HG03045 (cell line): ENCODE measurements at regions not wholly inside any gene's neighbourhood (a gene's known extent, or its start where the extent isn't known, plus 50 kb on each side); places are given as distances from the start of the nearest gene placed in this dataset.
A peak's percentile ranks its signal among the peaks of the same experiment; 100 is the strongest.
"Not testable (repeated sequence)": the region's sequence is repeated elsewhere in the genome, so short reads cannot be mapped to it uniquely, and the experiment has no call there.

Experiments
- ATAC-seq: cut with Tn5 transposase; IDR thresholded peaks from one replicate; pipeline ENCODE4 v1.9.1; 2021; ENCODE audit warnings: mild to moderate bottlenecking, moderate library complexity; ENCODE audit not compliant: unreplicated experiment

DNA sequence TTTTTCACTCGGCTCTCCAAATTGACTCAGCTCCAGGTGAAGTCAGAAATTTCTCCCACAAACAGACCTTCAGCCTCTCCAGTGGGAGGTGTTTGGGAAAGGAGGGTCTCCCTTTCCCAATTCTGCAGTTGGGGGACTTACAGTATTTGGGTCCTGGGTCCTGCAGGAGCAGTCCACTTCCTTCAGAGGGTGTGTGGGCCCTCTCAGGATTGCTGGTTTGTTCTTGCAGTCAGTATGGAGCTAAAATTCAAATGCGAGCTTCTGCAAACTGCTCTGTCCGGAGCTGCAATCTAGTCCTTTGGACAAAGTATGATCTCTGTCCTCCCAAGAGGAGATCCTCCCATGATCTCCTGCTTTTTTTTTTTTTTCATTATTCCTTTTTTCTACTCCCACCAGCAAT lies 87.9 kb upstream of the MSTN start:
- no peak for ATAC-seq

DNA sequence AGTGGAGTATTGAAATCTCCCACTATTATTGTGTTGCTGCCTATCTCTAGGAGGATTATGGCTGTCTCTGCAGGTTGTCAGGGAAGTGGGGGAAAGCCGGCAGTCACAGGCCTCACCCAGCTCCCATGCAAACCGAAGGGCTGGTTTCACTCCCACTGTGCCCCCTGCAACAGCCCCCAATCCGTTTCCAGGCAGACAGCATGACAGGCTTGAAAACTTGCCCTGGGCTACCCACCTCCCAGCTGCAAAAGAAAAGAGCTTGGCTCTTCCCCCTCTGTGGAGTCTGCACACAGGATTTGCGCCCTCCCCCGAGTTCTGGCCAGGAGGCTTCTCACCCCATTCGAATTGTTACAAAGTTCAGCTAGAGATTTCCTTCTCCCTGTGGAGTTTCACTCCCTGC lies 87.4 kb upstream of the MSTN start:
- ATAC-seq, result no peak

DNA sequence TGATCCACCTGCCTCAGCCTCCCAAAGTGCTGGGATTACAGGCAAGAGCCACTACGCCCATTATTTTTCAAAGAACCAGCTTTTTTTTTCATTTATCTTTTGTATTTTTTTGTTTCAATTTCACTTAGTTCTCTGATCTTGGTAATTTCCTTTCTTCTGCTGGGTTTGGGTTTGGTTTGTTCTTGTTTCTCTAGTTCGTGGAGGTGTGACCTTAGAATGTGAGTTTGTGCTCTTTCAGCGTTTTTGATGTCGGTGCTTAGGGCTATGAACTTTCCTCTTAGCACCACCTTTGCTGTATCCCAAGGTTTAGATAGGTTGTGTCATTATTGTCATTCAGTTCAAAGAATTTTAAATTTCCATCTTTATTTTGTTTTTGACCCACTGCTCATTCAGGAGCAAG lies 86.7 kb upstream of the MSTN start:
- no peak for ATAC-seq

DNA sequence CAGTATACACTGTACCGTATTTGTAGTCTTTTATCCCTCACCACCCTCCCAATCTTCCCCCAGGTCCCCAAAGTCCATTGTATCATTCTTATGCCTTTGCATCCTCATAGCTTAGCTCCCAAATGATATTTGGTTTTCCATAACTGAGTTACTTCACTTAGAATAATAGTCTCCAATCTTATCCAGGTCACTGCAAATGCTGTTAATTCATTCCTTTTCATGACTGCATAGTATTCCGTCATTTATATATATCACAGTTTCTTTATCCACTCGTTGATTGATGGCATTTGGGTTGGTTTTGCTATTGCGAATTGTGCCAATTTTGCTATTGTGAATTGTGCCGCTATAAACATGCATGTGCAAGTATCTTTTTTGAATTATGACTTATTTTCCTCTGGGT lies 83.6 kb upstream of the MSTN start:
- not testable (repeated sequence) for ATAC-seq

DNA sequence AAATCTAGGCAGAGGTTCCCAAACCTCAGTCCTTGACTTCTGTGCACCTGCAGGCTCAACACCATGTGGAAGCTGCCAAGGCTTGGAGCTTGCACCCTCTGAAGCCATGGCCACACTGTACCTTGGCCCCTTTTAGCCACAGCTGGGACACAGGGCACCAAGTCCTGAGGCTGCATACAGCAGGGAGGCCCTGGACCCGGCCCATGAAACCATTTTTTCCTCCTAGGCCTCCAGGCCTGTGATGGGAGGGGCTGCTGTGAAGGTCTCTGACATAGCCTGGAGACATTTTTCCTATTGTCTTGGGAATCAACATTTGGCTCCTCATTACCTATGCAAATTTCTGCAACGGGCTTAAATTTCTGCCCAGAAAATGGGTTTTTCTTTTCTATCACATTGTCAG lies 77.9 kb upstream of the MSTN start:
- ATAC-seq, result not testable (repeated sequence)

DNA sequence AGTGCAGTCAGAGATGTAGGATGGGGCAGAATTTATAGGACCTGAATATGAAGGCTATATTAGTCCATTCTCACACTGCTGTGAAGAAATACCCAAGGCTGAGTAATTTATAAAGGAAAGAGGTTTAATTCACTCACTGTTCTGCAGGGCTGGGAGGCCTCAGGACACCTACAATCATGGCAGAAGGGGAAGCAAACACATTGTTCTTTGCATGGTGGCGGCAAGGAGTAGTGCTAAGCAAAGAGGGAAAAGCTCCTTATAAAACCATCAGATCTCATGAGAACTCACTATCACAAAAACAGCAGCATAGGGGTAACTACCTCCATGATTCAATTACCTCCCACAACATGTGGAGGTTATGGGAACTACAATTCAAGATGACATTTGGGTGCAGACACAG lies 76.8 kb upstream of the MSTN start:
- no peak for ATAC-seq

DNA sequence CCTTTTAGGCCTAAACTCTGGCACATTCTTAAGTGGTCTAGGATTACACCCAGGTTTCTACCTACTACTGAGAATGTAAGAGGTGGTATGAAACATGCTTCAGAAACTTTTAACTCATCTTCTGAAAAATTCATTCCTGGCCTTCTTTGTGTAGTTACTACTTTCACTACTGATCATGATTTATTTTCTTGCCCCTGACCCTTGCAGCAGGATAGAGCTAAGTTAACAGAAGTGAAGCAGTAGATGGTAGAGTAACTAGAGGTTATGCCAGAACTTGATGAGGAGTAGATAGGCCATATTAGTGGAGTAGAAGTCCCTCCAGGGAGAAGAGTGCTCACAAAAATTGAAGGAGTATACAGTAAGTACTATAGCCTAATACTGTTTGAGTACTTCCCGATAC lies 75.5 kb upstream of the MSTN start:
- ATAC-seq, result no peak

DNA sequence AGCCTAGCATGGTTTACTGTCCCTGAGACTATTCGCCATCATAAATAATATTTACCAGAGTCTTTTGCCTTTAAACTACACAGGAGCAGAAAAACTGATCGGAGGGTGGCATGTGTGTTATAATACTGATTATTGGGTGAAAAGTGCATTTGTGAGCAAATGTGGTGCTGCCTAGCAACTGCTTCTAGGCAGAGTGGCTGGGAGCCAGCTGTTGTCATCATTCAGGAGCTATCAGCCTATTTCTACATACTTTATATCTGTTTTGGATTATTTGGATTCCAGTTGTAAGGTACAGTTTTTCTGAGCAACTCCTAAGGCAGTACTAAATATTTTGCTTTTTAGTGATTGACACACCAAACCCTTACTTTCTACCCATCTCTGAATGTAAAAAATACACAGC lies 75.0 kb upstream of the MSTN start:
- ATAC-seq, result no peak

DNA sequence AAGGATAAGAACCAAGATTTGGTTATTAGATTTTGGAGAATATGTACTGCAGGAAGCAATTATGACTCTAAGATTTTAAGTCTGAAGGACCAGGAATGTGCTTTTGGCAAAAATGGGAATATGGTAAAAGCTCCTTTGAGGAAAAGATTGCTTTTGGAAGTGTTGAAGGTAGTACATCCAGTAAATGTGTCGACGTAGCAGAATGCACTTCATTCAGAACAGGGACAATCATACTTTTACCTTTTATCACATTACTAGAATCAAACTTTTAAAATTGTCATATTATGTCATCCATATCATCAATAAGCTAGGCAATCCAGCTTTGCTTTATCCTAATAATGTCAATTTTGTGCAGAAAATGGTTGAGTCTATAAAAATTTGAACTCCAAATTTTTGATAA lies 74.3 kb upstream of the MSTN start:
- ATAC-seq, result no peak

DNA sequence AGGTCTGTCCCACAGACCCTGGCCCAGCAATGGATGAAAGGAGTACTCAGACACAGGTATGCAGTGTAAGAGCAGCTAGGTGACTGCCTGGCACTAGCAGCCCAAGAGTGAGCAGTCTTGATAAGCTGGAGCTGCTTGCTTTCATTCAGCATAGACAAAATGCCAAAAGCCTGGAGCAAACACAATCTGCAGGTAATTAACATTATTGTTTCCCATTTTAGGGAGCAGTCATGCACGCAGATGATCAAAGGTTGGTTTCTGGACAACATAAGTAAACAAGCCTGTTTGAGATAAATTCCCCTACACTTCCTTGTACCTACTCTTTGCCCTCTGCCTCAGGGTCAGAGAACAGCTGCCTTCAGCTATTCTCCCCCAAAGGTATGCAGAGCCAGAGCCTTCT lies 73.7 kb upstream of the MSTN start:
- no peak for ATAC-seq

DNA sequence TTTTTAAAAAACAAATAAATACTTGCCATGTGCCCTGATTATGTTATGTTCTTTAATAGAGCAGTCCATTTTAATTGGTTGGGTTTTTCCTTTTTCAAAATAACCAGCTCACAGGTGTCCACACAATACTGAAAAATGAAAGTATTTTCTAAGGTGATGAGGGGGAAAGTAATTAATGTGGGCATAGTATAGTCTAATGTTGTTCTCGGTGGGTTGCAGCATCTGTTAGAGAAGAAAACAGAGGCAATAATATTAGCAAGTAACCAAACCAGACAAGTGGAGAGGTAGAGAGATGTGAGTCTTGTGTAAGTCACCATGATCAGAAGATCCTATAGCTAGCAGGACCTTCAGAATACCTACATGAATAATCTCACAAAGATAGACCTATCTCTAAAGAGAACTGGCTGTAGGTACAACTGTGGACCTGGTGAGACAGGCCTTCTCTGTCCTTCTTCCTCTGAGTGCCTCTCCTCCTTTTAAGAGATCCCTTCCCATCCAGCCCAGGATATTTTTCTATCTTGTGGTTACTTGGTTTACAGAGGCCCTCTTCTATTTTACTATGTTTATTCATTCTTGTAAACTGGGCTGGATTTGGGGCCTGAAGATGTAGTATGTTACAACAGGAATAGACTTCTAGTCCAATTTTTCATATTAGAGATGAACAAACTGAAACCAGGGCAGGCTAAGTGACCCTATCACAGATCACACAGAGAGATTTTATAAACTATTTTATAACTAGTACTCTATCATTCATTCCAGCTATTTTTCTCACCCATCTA lies 67.1 kb upstream of the MSTN start:
- no peak for ATAC-seq

DNA sequence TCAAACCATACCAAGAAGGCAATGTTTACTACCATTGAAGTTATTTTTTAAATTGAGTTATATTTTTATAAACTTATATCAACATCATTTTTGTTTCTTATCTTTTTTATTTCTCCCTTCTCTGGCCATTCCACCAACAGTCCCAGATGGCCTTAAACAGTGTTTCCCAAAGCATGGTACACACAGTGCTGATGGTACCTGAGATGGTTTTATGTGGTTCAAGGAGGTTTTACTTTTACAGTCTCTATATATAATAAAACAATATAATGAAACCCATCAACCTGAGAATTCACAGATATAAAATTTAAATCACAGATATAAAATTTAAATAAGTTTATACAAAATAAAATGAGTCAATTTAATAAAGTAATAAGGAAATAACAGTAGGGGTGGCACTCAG lies 65.1 kb upstream of the MSTN start:
- ATAC-seq, result no peak

DNA sequence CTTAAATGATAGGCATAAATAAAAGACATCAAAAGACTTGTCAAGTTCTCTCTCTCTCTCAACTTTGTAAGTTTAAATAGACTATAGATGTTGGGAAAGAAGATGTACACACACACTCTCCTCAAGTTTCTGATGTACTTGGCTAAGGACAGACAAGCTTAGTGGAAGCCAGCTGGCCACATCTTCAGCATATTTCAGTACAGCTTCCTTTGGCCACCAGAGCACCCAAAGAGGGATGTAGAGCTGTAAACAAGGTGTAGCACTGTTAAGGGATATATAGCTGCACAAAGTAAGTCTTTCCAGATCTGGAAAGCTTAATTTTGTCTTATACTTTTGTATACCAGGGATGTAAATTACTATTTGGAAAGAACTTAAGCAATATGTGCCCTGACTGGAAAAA lies 64.3 kb upstream of the MSTN start:
- ATAC-seq, result no peak

DNA sequence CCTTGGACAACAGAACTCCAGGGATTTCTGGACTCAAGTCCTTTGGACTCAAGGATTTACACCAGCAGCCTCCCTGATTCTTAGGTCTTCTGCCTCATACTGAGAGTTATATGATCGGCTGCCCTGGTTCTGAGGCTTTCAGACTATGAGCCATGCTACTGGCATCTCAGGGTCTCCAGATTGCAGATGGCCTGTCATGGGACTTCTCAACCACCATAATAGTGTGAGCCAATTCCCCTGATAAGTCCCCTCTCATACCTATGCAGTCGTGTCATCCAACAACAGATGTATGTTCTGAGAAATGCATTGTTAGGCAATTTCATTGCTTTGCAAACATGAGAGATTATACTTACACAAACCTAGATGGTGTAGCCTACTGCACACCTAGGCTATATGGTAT lies 61.4 kb upstream of the MSTN start:
- no peak for ATAC-seq

DNA sequence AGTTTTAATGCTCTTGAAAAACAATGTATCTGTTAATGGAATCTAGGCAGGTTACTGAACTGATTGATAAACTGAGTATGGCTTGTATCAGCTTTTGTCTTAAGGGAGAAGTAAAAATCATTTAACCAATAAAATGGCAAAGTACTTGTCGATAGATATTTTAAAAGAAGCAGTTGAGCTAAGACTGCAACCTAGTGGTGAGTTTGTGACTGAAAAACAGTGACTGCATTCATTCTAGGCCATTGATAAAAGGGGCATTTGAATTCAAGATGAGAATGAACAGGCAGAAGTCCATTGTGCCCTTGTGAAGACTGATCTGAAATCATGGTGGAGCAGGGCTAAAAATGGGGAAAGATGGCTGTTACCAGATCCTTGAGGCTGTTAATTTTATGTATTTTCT lies 59.4 kb upstream of the MSTN start:
- peak; percentile 68 for ATAC-seq

DNA sequence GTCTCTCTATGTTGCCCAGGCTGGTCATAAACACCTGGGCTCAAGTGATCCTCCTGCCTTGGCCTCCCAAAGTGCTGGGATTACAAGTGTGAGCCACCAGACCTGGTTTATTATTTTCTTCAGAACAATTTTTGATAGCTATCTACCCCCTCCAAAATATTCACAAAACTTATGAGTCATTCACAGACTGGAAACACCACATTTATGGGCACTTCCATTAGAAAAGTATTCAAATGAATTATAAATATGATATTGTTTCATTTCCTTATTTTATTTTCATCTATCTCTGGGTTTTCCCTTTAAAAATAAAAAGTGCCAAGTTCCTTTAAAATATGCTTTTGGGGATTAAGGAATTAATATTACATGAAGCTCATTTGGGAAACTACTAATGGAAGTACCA lies 58.8 kb upstream of the MSTN start:
- no peak for ATAC-seq

DNA sequence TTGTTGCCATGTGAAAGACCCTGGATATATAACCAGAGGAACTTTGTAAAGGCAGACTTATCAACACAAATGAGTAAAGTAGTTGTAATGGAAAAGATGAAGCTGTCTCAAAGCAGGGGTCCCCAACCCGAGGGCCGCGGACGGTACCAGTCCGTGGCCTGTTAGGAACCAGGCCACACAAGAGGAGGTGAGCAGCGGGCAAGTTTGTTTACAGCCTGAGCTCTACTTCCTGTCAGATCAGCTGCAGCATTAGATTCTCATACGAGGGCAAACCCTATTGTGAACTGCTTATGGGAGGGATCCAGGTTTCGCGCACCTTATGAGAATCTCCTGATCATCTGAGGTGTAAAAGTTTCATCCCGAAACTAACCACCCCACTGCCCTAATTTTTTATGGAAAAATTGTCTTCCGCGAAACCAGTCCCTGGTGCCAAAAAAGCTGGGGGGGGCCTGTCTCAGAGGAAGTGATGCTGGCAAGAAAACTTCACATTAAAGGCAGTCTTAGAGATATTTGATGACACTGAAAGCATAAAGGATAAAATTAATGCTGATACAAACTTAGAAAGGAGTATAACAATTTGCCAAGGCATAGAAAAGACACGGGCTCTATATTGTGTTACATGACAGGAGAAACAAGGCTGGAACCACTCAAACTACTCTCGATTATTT lies 57.5 kb upstream of the MSTN start:
- no peak for ATAC-seq

DNA sequence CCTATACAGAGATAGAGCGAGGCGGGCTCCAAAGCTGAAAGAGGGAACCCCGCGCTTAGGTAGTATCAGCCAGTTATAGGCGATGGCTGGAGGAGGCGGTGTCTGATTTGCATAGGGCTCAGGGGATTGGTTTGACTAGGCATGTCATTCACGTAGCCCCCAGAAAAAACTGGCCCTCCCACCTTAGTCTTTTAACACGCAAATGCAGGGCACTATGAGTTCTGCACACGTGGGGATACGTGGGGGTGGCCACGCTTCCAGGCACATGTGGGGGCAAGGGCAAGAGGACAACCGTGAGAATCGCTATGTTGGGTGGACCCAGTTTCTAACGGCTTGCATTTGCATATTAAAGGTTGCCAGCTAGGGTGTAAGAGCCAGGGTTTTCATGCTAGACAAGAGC lies 56.7 kb upstream of the MSTN start:
- ATAC-seq, result no peak

DNA sequence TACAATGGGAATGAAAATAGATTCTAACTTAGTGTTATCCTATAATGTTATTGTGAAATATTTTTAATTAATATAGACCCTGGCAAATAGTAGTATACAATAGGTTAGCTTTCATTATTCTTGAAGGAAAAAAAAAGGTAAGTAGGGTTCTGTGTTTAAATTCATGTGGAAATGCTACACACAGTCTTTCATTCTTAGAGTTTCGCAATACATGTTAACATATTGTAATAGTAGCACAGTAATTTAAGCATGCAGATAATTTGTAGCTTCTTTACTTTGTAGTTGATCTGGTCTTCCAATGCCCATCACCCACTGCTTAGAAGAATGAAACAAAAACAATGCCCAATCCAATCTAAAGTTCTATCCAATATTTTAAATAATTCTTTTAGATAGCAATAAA lies 54.8 kb upstream of the MSTN start:
- ATAC-seq, result no peak

DNA sequence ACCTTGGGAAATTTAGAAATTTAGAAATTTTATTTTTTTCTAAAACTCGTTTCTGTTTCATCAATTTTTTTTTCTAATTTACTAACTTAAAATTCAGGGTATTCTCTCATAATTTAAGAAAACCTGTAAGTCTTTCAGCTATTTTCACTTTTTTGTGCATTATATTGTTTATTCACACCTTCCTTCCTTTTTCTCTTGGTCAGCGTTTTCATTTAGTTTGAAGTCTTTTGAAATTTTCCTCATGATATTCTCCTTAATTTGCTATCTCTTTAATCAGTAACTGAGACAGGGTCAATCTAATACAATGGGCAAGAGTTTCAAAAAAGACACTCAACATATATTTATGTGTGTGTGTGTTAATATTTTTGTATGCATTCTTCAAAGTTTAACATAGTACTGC lies 50.5 kb upstream of the MSTN start:
- no peak for ATAC-seq
